ENCODE measurements at regions not wholly inside any gene's neighbourhood (a gene's known extent, or its start where the extent isn't known, plus 50 kb on each side); places are given as distances from the start of the nearest gene placed in this dataset.

DNA sequence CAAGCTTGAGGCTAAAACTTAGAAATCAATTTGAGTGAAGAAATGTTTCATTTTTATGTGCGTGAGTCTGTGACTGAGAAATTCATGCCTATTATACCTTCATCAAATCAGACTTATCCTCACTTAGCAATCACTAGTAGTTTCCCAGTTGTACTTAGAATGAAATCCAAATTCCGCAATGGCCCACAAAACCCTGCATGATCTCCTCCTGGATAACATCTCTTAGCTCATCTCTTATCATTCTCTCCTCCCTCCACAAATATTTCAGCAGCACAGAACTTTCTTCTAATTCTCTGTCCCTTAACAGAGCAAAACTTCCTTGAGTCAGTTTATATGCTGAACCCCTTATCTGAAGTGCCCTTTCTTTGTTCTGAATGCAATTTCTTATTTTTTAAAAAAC is 198.8 kb upstream of the TGFBR2 start:
- no peak overlapping the region for H3K27ac ChIP-seq
- 92 to 98% (median 97%) methylated on average over 2 of the region's 2 CpGs for WGBS, 3 donors
- H3K4me1 ChIP-seq (ENCODE audit: insufficient read depth) = no peaks in the 10 kb centered on the region
- TF ChIP-seq EP300 (IDR thresholded peaks at IDR 0.05) = no peak
- TF ChIP-seq, protein P1, sequence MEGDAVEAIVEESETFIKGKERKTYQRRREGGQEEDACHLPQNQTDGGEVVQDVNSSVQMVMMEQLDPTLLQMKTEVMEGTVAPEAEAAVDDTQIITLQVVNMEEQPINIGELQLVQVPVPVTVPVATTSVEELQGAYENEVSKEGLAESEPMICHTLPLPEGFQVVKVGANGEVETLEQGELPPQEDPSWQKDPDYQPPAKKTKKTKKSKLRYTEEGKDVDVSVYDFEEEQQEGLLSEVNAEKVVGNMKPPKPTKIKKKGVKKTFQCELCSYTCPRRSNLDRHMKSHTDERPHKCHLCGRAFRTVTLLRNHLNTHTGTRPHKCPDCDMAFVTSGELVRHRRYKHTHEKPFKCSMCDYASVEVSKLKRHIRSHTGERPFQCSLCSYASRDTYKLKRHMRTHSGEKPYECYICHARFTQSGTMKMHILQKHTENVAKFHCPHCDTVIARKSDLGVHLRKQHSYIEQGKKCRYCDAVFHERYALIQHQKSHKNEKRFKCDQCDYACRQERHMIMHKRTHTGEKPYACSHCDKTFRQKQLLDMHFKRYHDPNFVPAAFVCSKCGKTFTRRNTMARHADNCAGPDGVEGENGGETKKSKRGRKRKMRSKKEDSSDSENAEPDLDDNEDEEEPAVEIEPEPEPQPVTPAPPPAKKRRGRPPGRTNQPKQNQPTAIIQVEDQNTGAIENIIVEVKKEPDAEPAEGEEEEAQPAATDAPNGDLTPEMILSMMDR (IDR thresholded peaks at IDR 0.05) = no peak
- TF ChIP-seq POLR2A (IDR thresholded peaks at IDR 0.05) = no peak
- no peaks in the 10 kb centered on the region for H3K36me3 ChIP-seq
- no peaks in the 10 kb centered on the region for H3K9me3 ChIP-seq
- no peaks in the 10 kb centered on the region for H3K27me3 ChIP-seq
- H3K4me3 ChIP-seq = no peak overlapping the region
- intact Hi-C loops (cut with DNase I) = no loop called here
- DNase-seq = no peak

DNA sequence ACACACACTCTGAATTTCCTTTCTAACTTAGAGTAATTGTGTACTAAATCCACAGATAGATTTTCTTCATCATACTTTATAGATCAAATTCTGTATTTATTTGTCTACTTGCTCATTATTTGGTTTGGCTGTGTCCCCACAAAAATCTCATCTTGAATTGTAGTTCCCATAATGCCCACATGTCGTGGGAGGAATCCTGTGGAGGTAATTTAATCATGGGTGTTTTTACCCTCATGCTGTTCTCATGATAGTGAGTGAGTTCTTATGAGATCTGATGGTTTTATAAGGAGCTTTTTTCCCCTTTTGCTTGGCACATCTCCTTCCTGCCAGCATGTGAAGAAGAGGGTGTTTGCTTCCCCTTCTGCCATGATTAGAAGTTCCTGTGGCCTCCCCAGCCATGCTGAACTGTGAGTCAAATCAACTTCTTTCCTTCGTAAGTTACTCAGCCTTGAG is 198.3 kb upstream of the TGFBR2 start:
- DNase-seq = no peak
- no peak for TF ChIP-seq EP300 (IDR thresholded peaks at IDR 0.05)
- TF ChIP-seq, protein P1 (IDR thresholded peaks at IDR 0.05) = no peak
- TF ChIP-seq POLR2A (IDR thresholded peaks at IDR 0.05) = no peak
- 68 to 87% (median 72%) methylated on average over 2 of the region's 2 CpGs for WGBS, 3 donors
- no peaks in the 10 kb centered on the region for H3K9me3 ChIP-seq
- no peaks in the 10 kb centered on the region for H3K36me3 ChIP-seq
- no peaks in the 10 kb centered on the region for H3K27me3 ChIP-seq
- no peaks in the 10 kb centered on the region for H3K4me1 ChIP-seq (ENCODE audit: insufficient read depth)
- intact Hi-C loops (cut with DNase I) = no loop called here
- H3K27ac ChIP-seq = no peak overlapping the region
- H3K4me3 ChIP-seq = no peak overlapping the region

DNA sequence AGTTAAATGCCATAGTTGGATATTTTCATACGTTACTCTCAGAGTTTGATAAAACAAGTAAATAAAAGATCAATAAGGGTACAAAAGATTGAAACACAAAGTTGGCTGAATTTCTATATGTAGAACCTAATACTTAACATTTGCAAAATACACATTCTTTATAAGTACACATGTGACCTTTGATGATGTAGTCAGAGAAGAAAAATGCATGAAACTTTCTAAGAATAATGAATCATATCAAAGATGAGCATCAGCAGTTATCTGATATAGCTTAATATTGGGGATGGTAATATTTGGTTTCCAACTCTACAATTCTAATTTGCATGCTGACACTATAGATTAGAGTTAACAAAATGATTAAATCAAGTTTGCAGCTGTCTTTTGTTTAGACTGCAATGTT is 188.0 kb upstream of the TGFBR2 start:
- no peak overlapping the region for H3K4me3 ChIP-seq
- 52 to 77% (median 60%) methylated on average over 1 of the region's 1 CpG for WGBS, 3 donors
- TF ChIP-seq, protein P1 (IDR thresholded peaks at IDR 0.05) = no peak
- no peak for TF ChIP-seq POLR2A (IDR thresholded peaks at IDR 0.05)
- no peak for TF ChIP-seq EP300 (IDR thresholded peaks at IDR 0.05)
- H3K4me1 ChIP-seq (ENCODE audit: insufficient read depth) = no peaks in the 10 kb centered on the region
- H3K27ac ChIP-seq = no peak overlapping the region
- intact Hi-C loops (cut with DNase I) = no loop called here
- H3K9me3 ChIP-seq = no peaks in the 10 kb centered on the region
- H3K27me3 ChIP-seq = no peaks in the 10 kb centered on the region
- DNase-seq = no peak
- H3K36me3 ChIP-seq = no peaks in the 10 kb centered on the region

DNA sequence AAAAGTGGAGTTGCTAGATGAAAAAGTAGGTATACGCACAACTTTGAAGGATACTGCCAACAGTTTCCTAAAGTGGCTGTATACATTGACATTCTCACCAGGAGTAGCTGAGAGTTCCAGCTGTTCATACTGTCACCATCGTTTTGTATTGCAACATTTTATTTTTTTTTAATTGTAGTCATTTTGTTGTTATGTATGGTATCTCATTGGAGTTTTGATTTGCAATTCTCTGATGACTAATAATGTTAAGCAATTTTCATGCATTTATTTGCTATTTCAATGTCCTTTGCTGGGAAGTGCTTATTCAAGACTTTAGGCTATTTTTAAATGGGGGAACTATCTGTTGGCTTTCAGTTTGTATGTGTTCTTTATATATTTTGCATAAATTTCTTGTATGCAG is 185.1 kb upstream of the TGFBR2 start:
- no peaks in the 10 kb centered on the region for H3K36me3 ChIP-seq
- WGBS, 3 donors = 55 to 72% (median 63%) methylated on average over 2 of the region's 2 CpGs
- intact Hi-C loops (cut with DNase I) = no loop called here
- no peak overlapping the region for H3K27ac ChIP-seq
- TF ChIP-seq EP300 (IDR thresholded peaks at IDR 0.05) (no peak), POLR2A (IDR thresholded peaks at IDR 0.05) (no peak)
- TF ChIP-seq, protein P1 (IDR thresholded peaks at IDR 0.05) = no peak
- no peak for DNase-seq
- no peaks in the 10 kb centered on the region for H3K27me3 ChIP-seq
- H3K4me1 ChIP-seq (ENCODE audit: insufficient read depth) = peaks cover 1% of the 10 kb centered on the region
- no peaks in the 10 kb centered on the region for H3K9me3 ChIP-seq
- H3K4me3 ChIP-seq = no peak overlapping the region
